IMR-90 (cell line): ENCODE measurements at regions not wholly inside any gene's neighbourhood (a gene's known extent, or its start where the extent isn't known, plus 50 kb on each side); places are given as distances from the start of the nearest gene placed in this dataset.

ENCODE experiments used
- ATAC-seq: fragments of 200-7000 bp; cut with Tn5 transposase; 2 replicates; pipeline ENCODE4 v1.9.1; 2020; ENCODE audit warnings: low read depth, mild to moderate bottlenecking, moderate library complexity
- BruUV-seq: library from RNA; stranded (reverse); fragments of 400-500 nt; replicated peaks from 2 replicates; lab custom pipeline; 2021; lab: Mats Ljungman, UMichigan
- CTCF ChIA-PET: fragments of 300-600 bp; formaldehyde crosslinking; extraction: SDS; loops from one replicate; lab custom pipeline; 2021; ENCODE audit warnings: antibody characterized with exemption; lab: Yijun Ruan, JAX
- POLR2A ChIA-PET: fragments of 300-600 bp; sonication (Branson Sonifier 250); formaldehyde crosslinking; loops from one replicate; lab custom pipeline; 2022; ENCODE audit warnings: antibody characterized with exemption; ENCODE audit not compliant: unreplicated experiment; lab: Charles Lee
- DNase-seq: peaks from one replicate; pipeline ENCODE4 v3.0.0; 2013
- H2AFZ ChIP-seq: replicated peaks from 2 replicates; pipeline ENCODE3; 2013; ENCODE audit warnings: low read length, mild to moderate bottlenecking; ENCODE audit not compliant: poor library complexity
- H2AK5ac ChIP-seq: 2 replicates; pipeline ENCODE4 v1.6.1; 2013; ENCODE audit warnings: low read depth, low read length, inconsistent platforms
- H2AK9ac ChIP-seq: replicated peaks from 2 replicates; pipeline ENCODE3; 2013; ENCODE audit warnings: mild to moderate bottlenecking, low read depth, low read length, moderate library complexity; ENCODE audit not compliant: poor library complexity
- H2BK120ac ChIP-seq: 2 replicates; pipeline ENCODE4 v1.6.1; 2013; ENCODE audit warnings: low read depth, low read length, inconsistent platforms
- H2BK15ac ChIP-seq: 3 replicates; pipeline ENCODE4 v1.6.1; 2013; ENCODE audit warnings: low read depth, low read length, inconsistent platforms
- H2BK20ac ChIP-seq: 2 replicates; pipeline ENCODE4 v1.6.1; 2013; ENCODE audit warnings: low read depth, mild to moderate bottlenecking, inconsistent platforms, low read length, moderate library complexity
- H2BK5ac ChIP-seq: 2 replicates; pipeline ENCODE4 v1.6.1; 2013; ENCODE audit warnings: mild to moderate bottlenecking, low read depth, low read length, inconsistent platforms; ENCODE audit not compliant: poor library complexity, severe bottlenecking
- H3K14ac ChIP-seq: replicated peaks from 2 replicates; pipeline ENCODE4 v1.6.1; 2013; ENCODE audit warnings: low read depth, low read length, inconsistent platforms
- H3K18ac ChIP-seq: 2 replicates; pipeline ENCODE4 v1.6.1; 2013; ENCODE audit warnings: low read depth, low read length, control low read depth
- H3K23ac ChIP-seq: 2 replicates; pipeline ENCODE4 v1.6.1; 2013; ENCODE audit warnings: low read depth, low read length, inconsistent platforms
- H3K27ac ChIP-seq: 2 replicates; pipeline ENCODE4 v1.5.1; 2013; ENCODE audit warnings: mild to moderate bottlenecking, control low read depth, low read length; ENCODE audit not compliant: insufficient read depth
- H3K27me3 ChIP-seq: 2 replicates; pipeline ENCODE4 v1.6.1; 2013; ENCODE audit warnings: low read length; ENCODE audit not compliant: control insufficient read depth, insufficient read depth
- H3K36me3 ChIP-seq: 2 replicates; pipeline ENCODE4 v1.6.1; 2013; ENCODE audit warnings: low read length, mixed read lengths; ENCODE audit not compliant: control insufficient read depth, insufficient read depth
- H3K4ac ChIP-seq: 2 replicates; pipeline ENCODE4 v1.6.1; 2013; ENCODE audit warnings: low read depth, low read length, inconsistent platforms
- H3K4me1 ChIP-seq: 2 replicates; pipeline ENCODE4 v1.6.1; 2013; ENCODE audit warnings: low read length, mixed read lengths; ENCODE audit not compliant: control insufficient read depth, insufficient read depth
- H3K4me2 ChIP-seq: 2 replicates; pipeline ENCODE4 v1.6.1; 2013; ENCODE audit warnings: low read depth, mild to moderate bottlenecking, control low read depth, low read length, moderate library complexity
- H3K4me3 ChIP-seq: 2 replicates; pipeline ENCODE4 v1.5.1; 2013; ENCODE audit warnings: low read depth, mild to moderate bottlenecking, control low read depth, low read length, moderate library complexity; ENCODE audit not compliant: insufficient read depth
- H3K56ac ChIP-seq: 2 replicates; pipeline ENCODE4 v1.6.1; 2013; ENCODE audit warnings: low read length, inconsistent platforms; ENCODE audit not compliant: insufficient read depth; ENCODE audit errors: extremely low read depth
- H3K79me1 ChIP-seq, 2 experiments: 2 replicates each; pipeline ENCODE4 v1.6.1; 2013; ENCODE audit warnings: low read length in 2 of 2, inconsistent platforms in 1 of 2, low read depth in 1 of 2
- H3K9ac ChIP-seq: 2 replicates; pipeline ENCODE4 v1.6.1; 2013; ENCODE audit warnings: low read depth, low read length, control low read depth
- H3K9me1 ChIP-seq: 2 replicates; pipeline ENCODE4 v1.6.1; 2013; ENCODE audit warnings: low read length, inconsistent platforms; ENCODE audit not compliant: insufficient read depth
- H3K9me3 ChIP-seq: 2 replicates; pipeline ENCODE4 v1.6.1; 2013; ENCODE audit warnings: low read length; ENCODE audit not compliant: control insufficient read depth, insufficient read depth
- H4K20me1 ChIP-seq: 2 replicates; pipeline ENCODE4 v1.6.1; 2013; ENCODE audit warnings: low read length, inconsistent platforms; ENCODE audit not compliant: insufficient read depth
- H4K5ac ChIP-seq: 2 replicates; pipeline ENCODE4 v1.6.1; 2013; ENCODE audit warnings: mild to moderate bottlenecking, low read depth, low read length, control low read depth
- H4K8ac ChIP-seq, 2 experiments: 2 replicates each; pipeline ENCODE4 v1.6.1; 2013; ENCODE audit warnings: low read depth in 2 of 2, low read length in 2 of 2, control low read depth in 1 of 2, inconsistent platforms in 1 of 2
- H4K91ac ChIP-seq: 2 replicates; pipeline ENCODE4 v1.6.1; 2013; ENCODE audit warnings: low read depth, low read length, inconsistent platforms; ENCODE audit not compliant: insufficient read depth
- CTCF ChIP-seq: conservative IDR thresholded peaks from 2 replicates; pipeline ENCODE4 v1.5.1; 2012; ENCODE audit warnings: mild to moderate bottlenecking, low read depth, low read length, improper control_type of control experiment
- WGBS, 2 experiments: methylation state at CpG; one replicate each; pipeline versions ENCODE4 v1.1.5 to v1.1.7; 2013; ENCODE audit warnings: missing lambda C conversion rate in 2 of 2; ENCODE audit not compliant: insufficient read length in 1 of 2; ENCODE audit errors: extremely low coverage in 2 of 2; 5-methylcytosine and 5-hydroxymethylcytosine counted together
- dilution Hi-C: fragments of 300-500 bp; cut with HindIII; formaldehyde crosslinking; loops from one replicate; pipeline ENCODE4 v1.14.3; 2018; ENCODE audit warnings: low sequenced_read_pairs; ENCODE audit not compliant: unreplicated experiment
- in situ Hi-C: fragments of 300-500 bp; cut with MboI; formaldehyde crosslinking; loops from 3 replicates; pipeline ENCODE4 v1.14.3; 2019; ENCODE audit warnings: low sequenced_read_pairs, inconsistent platforms, mixed read lengths
- intact Hi-C: fragments of 100-400 bp; cut with micrococcal nuclease; formaldehyde crosslinking; loops from 2 replicates; pipeline ENCODE4 v1.10.0; 2022

GRCh38 chrX:27354021-27354420 is 109.1 kb downstream of the PPP4R3C start:
- Histone ChIP-seq H2BK20ac (no peak overlapping the region), H2BK5ac (no peak overlapping the region), H3K23ac (no peak overlapping the region), H3K9me3 (no peaks in the 10 kb centered on the region), H3K27ac (no peak overlapping the region), H2BK120ac (no peak overlapping the region), H3K4me1 (no peaks in the 10 kb centered on the region), H3K4ac (no peak overlapping the region), H3K56ac (no peak overlapping the region), H2BK15ac (no peak overlapping the region), H3K4me2 (no peak overlapping the region), H4K5ac (no peak overlapping the region), H3K4me3 (no peak overlapping the region), H3K18ac (no peak overlapping the region), H3K14ac (no peak overlapping the region), H4K8ac (no peak overlapping the region), H2AK5ac (no peak overlapping the region), H2AFZ (no peak overlapping the region), H2AK9ac (no peak overlapping the region), H3K79me1 (no peaks in the 10 kb centered on the region), H3K36me3 (no peaks in the 10 kb centered on the region), H4K20me1 (no peaks in the 10 kb centered on the region), H3K9me1 (no peaks in the 10 kb centered on the region), H3K9ac (no peak overlapping the region), H3K27me3 (no peaks in the 10 kb centered on the region), H4K91ac (no peak overlapping the region)
- ChIA-PET CTCF (no interaction called here), POLR2A (no interaction called here)
- BruUV-seq, result no TSS peak
- no peak for TF ChIP-seq CTCF
- no peak for DNase-seq
- intact Hi-C loops, result no loop called here
- dilution Hi-C loops, result no loop called here
- WGBS, 2 experiments, result no CpG with 5 or more reads among the region's 3 CpGs
- in situ Hi-C loops, result no loop called here
- ATAC-seq, result no peak
